Fibroblast of skin of right quadriceps (primary cell): ENCODE measurements at regions not wholly inside any gene's neighbourhood (a gene's known extent, or its start where the extent isn't known, plus 50 kb on each side); places are given as distances from the start of the nearest gene placed in this dataset.

Source experiments
- DNase-seq: peaks from one replicate; pipeline ENCODE4 v3.0.0-alpha.2; 2013

- no peak for DNase-seq
Observed at GRCh38 chr2:120575966-120576365, 159.7 kb upstream of the GLI2 start.

- DNase-seq, result peak; percentile 45
Observed at GRCh38 chr2:120576509-120577474, 158.9 kb upstream of the GLI2 start.

GRCh38 chr2:120577721-120578295 is 157.9 kb upstream of the GLI2 start:
- no peak for DNase-seq

DNA sequence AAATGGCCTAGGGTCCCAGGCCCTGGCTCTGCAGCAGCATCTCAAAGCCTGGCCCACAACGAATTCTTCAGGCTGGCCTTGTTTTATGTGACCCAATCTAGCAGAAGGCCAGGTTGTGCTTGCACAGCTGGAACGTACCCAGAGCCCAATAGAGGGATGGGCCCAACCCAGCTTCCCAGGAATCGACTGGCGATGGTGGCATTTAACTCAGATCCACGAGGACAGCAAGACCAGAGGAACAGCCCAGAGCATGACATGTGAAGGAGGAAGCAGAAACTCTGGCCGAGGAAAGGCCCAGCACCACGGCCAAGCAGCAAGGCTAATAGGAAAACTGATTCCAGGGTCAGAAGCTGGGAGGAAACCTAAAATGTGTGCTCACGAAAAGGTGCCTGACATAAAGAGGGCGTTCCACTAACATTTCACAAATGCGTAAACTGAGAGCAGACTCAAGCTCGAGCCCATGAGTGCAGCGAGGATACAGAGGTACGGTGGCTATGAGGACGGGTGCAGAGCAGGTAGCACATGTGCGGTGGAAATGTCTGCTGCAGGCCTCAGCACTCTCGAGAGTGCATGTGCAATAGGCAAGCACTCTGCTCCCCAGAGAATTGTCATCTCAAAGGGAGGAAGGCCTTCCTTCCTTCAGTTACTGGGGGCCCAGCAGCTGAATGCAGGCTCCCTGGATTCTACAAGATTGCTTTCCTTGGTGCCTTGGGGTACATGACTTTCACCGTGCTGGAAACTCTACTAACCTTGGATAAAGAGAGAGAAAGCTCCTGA is 156.9 kb upstream of the GLI2 start:
- no peak for DNase-seq

- DNase-seq, result no peak
Observed at GRCh38 chr2:120579916-120580685, 155.6 kb upstream of the GLI2 start.

DNA sequence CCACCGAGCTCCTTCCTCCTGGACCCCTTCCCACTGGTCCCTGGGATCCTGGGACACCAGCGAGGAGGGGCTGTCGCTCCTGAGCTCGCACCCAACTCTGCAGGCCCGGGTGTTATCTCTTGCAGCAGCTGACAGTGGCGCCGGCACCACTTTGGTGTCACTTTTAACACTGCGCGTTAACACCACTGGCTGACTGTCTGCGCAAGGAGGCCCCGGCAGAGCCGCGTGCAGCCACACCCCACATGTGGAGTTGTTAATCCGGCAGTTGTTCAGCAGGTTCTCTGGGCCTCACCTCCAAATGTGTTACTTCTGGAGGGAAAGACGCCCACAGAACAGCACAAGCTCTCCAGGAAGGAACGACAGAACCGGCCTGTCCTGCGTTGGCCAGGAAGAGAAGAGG is 155.0 kb upstream of the GLI2 start:
- no peak for DNase-seq

DNA sequence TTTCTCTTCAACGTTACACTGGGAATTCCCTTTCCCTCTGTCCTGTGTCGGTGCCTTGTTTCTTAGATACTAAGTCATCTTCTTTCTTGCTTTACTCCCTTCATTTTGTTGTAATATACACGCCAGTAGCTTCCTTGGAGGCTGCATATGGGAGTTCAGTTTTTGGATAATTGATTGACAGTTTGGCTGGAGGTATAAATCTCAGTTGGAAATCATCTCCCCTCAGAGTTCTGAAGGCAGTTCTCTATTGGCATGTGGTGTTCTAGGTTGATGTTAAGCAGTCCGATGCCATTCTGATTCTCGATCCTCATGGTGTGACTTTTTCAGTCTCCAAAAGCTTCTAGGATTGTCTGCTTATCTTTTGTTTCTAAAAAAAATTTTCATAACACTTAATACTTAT is 152.5 kb upstream of the GLI2 start:
- no peak for DNase-seq

DNA sequence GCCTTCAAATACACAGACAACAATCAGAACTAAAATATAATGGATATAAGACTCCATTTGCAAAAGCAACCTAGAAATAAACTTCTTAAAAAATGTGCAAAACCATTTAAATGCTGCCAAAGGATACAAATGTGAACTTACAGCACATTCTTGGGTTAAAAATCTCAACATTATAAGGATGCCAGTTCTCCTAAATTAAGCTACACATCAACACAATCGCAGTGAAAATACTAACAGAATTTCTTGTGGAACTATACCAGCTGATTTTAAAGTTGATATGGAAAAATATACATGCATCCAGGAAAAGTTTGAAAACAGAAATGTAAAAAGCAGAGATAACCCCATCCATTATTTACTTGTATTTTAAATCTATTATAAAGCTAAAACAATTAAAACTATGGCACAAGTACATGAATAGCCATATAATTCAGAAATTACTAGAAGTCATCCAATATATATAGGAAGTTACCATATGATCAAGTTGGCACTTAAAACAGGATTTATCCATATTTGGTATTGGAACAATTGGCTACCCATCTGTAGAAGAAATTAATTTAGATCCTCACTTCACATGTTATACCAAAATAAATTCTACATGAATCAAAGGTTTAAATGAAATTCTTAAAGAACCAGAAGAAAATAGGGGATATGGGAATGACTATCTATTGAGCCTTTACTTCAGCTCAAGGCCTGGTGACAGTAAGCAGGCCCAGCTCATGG is 151.7 kb upstream of the GLI2 start:
- DNase-seq, result no peak

DNA sequence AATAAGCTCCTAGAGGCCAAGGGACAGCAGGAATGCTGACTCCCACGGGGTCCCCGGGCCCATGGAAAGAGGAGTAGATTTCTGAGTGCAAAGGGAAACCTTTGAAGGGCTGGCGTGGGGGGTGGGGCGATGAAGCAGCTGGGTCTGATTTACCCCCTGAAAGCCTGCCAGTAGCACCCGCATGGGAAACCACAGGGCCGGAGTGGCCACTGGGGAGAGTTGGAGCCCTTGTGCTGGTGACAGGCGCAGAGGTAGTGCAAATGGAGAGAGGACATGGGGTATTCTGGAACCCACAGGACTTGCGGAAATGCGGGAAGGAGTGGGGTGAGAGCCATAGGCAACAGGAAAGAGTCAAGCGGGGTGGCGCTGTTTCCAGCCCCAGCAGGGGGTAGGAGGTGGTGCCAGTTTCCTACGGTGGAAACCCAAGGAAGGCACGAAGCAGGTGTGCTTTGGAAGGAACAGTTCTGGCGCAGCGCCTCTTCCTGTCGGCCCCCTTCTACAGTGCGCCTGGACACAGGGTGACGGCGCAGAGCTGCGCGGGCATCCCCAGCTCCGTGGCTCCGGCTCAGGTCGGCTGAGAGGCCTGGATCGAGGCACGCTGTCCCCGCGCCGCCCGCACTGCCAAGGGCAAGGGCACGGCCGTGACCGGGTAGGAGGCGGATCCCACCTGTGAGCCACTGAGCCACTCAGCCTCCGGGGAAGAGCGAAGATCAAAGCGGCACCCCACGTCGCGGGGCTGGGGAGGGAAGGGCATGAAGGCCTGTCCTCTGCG is 149.0 kb upstream of the GLI2 start:
- DNase-seq, result peak; percentile 31

GRCh38 chr2:120587279-120587996 is 148.2 kb upstream of the GLI2 start:
- DNase-seq, result no peak

GRCh38 chr2:120587997-120588336 is 147.7 kb upstream of the GLI2 start:
- no peak for DNase-seq

DNA sequence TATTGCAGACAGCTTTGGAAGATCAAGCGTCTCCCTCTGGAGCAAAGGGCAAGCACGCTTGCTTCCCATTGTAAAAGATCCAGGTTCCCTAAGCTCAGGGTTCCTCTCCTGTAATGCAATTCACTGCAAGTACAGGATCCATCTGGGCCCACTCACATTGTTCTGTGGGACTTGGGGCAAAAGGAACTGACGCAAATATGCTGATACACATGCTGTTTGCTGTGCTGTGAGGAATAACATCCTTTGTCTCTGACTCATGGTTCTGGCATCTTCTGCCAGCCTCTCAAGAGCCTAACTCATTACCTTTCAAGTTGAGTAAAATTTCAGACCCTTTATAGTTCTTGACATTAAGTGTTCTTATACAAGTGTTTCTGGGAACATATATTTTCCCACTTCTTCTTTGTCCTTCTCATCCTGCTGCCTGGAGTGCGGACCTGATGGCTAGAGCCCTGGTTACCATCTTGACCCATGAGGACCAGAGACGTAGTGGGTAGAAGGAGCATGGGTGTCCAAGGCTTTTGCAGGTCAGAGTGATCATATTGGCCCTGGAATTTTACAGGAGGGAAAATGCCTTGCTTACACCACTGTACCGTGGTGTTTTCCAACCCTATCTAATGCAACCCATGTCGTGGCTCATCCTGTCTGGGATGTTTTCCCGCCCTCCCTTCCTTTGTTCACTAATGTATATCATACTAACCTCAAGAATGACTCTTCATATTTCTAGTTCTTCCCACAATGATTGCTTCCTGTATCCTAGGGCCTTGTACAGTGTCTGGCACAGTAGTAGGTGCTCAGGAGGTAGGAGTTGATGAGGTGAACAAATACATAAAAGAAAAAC is 145.7 kb upstream of the GLI2 start:
- DNase-seq, result peak; percentile 95

GRCh38 chr2:120590841-120591240 is 144.8 kb upstream of the GLI2 start:
- DNase-seq, result no peak

DNA sequence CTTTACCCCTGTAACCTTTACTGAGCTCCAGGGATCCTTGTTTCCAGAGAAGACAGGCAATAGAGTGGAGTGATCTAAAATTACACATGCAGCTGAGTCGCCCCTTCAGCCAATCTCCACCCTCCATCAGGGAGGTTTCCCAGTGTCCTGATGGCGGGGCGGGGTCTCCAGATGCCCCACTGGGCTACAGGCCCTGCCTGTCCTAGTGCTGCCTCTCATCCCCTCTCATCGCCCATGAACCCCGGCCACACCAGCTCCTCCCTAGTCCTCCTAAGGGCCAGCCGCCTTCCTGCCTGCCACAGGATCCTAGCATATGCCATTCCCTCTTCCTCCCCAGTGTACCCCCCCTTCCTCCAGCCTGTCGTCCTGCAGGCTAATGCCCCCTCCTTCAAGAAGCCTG is 144.1 kb upstream of the GLI2 start:
- DNase-seq, result no peak

DNA sequence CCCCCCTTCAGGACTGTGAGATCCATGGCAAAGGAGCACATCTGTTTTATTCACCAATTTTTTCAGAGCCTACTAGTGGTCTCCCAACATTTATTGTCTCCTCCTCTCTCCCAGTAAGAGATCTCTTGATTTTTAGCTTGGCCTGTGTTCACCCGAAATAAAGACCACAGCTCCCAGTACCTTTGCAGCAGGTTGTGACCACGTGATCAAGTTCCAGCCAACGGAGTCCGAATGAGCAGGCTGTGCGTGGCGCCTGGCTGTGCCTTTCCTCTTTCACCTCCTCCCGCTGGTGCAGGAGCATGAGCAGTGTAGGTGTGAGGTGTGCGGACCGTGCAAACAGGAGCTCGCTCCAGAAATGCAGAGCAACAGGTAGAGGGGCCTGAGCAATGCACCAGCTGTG is 143.6 kb upstream of the GLI2 start:
- DNase-seq, result no peak

DNA sequence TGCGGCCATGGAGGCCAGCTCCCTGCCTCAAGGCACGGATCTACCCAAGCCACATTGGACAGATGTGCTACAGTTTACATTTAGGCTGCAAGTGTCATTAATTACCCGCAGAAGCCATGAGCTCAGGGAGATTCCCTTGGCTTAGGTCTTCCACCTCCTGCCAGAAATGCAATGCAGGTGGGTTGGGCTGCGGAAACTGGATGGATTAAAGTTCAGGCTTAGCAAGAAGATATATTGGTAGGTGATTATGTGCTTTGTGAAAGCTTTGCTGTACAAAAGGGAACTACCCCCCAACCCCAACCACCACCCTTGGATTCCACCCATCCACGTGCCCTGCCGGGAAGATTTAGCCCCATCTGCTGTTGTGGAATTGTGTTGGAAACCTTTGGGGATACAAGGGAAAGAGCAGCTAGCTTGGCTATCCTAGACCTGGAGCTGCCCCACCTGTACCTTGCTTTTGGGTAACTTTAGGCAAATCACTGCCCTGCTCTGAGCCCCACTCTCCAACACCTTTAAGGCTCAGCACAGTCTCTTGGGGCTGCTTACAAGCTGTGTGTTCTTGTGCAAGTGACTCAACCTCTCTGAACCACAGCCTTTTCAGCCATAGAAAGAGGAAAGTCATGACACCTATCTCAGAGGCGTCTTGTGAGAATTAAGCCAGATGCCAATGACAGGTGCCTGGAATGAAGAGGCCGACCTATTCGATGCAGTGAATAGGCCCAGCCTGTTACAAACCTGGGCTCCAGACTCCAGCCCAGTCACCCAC is 141.6 kb upstream of the GLI2 start:
- DNase-seq, result no peak

DNA sequence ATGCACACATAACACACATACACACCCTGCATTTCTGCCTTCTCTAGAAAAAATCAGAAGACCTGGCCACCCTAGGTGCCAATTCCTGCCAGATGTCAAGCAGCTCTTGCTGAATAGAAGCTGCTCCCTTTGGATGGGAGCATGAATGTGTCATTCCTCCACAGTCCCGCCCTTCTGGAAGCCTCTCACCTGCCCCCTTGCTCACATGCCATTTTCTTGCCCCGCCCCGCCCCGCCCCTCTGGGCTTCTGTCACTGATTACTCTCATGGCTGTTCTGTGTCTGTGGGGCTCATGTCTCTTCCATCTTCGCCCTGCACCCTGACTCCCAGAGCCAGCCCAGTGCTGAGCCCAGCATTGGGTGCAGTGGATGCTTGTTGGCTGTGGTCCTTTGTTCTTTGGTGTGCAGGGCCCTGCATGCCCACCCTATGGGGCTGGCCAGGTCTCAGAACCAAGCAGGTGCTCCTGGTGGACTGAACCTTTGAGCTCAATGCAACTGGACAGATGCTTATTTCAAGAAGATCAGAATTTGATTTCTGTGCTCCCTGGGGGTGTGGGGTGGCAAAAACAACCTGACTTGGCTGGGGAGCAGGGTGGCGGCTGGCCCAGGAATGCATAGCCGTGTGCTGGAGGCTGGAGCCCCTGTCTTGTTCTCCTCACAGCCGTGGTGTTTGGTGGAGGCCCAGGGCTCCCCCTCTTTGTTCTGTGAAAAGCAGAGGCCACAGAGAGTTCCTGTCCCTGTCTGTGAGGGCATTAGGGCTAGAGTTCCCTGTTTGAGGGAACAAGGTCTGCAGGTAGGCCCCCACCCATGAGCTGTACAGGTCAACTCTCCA is 140.6 kb upstream of the GLI2 start:
- DNase-seq, result no peak

DNA sequence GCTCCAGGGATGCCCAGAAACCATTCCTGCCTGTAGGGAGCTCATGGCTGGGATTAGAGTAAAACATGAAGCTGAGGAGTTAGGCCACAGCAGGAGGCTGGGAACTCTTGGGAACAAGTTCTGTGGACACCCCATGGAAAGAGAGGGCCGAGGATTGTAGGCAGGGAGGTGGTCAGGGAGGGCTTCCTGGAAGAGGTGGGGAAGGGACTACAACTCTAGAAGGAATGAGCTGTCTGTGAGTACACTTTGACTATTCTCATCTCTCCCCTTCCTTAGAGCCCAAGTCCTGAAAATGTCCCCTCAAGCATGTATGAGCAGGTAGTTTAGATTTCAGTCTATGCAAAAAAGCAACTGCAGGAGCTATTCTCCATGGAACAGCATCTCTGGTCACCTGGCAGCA is 139.9 kb upstream of the GLI2 start:
- DNase-seq, result no peak
